WTC11 (cell line): ENCODE measurements at regions not wholly inside any gene's neighbourhood (a gene's known extent, or its start where the extent isn't known, plus 50 kb on each side); places are given as distances from the start of the nearest gene placed in this dataset.

ENCODE experiments used
- CTCF ChIP-seq: fragments of 200-600 bp; IDR thresholded peaks from 2 replicates; pipeline ENCODE4 v1.8.0; 2022; ENCODE audit warnings: antibody characterized with exemption
- TF ChIP-seq, protein P1 (sequence below): fragments of 250-450 bp; sonication (Bioruptor Pico); IDR thresholded peaks from 2 replicates; pipeline ENCODE4 v1.9.0; 2021; ENCODE audit warnings: mild to moderate bottlenecking

DNA sequence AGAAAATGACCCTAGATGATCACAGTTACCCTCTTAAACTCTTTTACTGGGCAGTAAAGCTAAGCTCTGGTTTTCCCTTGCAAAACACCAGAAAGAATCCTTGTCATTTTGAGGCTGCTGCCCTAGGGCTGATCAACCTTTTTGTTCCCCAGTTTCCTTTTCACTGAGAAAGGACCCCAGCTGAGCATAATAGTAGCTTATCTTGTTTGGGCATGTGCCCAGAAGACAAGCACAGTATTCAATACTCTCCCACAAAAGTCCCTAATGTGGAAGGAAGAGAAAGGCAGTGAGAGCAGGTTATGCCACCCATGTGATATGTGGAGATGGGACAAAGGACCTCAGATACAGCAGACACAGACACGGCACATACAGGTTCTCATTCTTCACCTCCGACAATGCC, 332.6 kb upstream of the TMPO start:
- TF ChIP-seq, protein P1, sequence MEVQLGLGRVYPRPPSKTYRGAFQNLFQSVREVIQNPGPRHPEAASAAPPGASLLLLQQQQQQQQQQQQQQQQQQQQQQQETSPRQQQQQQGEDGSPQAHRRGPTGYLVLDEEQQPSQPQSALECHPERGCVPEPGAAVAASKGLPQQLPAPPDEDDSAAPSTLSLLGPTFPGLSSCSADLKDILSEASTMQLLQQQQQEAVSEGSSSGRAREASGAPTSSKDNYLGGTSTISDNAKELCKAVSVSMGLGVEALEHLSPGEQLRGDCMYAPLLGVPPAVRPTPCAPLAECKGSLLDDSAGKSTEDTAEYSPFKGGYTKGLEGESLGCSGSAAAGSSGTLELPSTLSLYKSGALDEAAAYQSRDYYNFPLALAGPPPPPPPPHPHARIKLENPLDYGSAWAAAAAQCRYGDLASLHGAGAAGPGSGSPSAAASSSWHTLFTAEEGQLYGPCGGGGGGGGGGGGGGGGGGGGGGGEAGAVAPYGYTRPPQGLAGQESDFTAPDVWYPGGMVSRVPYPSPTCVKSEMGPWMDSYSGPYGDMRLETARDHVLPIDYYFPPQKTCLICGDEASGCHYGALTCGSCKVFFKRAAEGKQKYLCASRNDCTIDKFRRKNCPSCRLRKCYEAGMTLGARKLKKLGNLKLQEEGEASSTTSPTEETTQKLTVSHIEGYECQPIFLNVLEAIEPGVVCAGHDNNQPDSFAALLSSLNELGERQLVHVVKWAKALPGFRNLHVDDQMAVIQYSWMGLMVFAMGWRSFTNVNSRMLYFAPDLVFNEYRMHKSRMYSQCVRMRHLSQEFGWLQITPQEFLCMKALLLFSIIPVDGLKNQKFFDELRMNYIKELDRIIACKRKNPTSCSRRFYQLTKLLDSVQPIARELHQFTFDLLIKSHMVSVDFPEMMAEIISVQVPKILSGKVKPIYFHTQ (CRISPR knock-in tag): no peak
- TF ChIP-seq CTCF: no peak
